ENCODE measurements at regions not wholly inside any gene's neighbourhood (a gene's known extent, or its start where the extent isn't known, plus 50 kb on each side); places are given as distances from the start of the nearest gene placed in this dataset.

- TF ChIP-seq CTCF (conservative IDR thresholded peaks at IDR 0.05; ENCODE audit: low read depth, low read length) (no peak), EZH2phosphoT487 (IDR thresholded peaks at IDR 0.05; ENCODE audit: borderline replicate concordance, low read length) (no peak)
These were observed 1274.7 kb upstream of the PABPC4L start for GRCh38 chr4:135476272-135476671.

Data from PC-3 (cell line).